GM21528 (cell line): ENCODE measurements at regions not wholly inside any gene's neighbourhood (a gene's known extent, or its start where the extent isn't known, plus 50 kb on each side); places are given as distances from the start of the nearest gene placed in this dataset.

Experiments
- ATAC-seq: cut with Tn5 transposase; IDR thresholded peaks from one replicate; pipeline ENCODE4 v1.9.1; 2021; ENCODE audit warnings: mild to moderate bottlenecking, moderate library complexity; ENCODE audit not compliant: unreplicated experiment, low FRiP score

- ATAC-seq, result no peak
Observed at GRCh38 chr10:30793093-30793492, 163.5 kb upstream of the LYZL2 start.

GRCh38 chr10:30792025-30792424, 162.5 kb upstream of the LYZL2 start:
- ATAC-seq, result no peak

DNA sequence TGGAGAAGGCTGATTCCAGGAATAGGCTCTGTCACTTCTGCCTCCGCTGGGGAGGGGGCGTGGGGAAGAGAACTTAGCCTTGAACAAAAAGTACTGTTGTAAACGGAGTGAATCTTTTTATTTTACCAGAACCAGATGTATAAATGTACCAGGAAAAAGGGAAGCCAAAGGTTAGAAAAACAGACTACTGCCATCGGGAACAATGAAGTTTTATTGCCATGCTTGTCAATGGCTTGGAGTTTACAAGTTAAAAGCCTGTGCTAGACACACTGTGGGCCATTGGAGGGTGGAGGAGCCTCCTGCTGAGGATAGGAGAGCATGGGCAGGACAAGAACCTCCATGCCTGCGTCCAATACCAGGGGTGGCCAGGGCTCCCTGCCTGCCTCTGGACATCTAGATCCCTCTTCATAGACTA, 161.7 kb upstream of the LYZL2 start:
- ATAC-seq, result no peak

DNA sequence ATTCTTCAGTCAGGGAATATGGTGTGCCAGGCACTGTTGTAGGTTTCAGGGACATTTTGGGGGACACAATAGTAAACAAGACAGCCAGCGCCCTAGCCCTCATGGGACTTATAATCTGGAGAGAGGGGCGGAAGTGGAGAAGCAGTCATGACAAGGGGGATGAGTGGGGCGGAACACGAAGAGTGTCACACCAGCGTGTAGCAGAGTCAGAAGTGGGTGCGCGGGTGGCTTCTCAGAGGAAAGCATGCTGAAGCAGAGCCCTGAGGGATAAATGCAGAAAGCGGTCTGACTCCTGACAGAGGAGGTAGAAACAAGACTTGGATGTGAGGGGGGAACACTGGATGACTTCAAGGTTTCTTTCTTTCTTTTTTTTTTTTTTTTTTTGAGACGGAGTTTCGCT, 160.3 kb upstream of the LYZL2 start:
- no peak for ATAC-seq

DNA sequence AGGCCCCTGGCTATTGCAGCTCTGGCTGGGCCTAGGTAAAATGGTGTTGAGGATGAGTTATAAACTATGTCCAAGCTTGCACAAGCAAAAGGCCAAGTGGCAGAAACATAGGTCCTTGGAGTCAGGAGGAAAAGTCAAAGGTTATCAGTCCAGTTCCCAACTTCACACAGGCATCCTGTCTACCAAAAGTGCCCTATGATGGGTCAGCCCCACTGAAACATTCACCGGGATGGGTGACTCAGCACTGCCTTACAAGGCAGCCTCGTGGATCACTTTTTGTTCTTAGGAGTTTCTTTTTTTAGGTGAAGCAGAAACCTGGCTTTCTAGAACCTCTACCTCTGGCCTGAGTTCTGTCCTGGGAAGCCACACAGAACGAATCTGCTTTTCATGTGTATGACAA, 158.8 kb upstream of the LYZL2 start:
- no peak for ATAC-seq

- no peak for ATAC-seq
Observed at GRCh38 chr10:30786906-30787305, 157.4 kb upstream of the LYZL2 start.

GRCh38 chr10:30786131-30786530, 156.6 kb upstream of the LYZL2 start:
- no peak for ATAC-seq

- ATAC-seq, result no peak
Observed at GRCh38 chr10:30784897-30785605, 155.5 kb upstream of the LYZL2 start.

- no peak for ATAC-seq
Observed at GRCh38 chr10:30784524-30784896, 155.0 kb upstream of the LYZL2 start.

DNA sequence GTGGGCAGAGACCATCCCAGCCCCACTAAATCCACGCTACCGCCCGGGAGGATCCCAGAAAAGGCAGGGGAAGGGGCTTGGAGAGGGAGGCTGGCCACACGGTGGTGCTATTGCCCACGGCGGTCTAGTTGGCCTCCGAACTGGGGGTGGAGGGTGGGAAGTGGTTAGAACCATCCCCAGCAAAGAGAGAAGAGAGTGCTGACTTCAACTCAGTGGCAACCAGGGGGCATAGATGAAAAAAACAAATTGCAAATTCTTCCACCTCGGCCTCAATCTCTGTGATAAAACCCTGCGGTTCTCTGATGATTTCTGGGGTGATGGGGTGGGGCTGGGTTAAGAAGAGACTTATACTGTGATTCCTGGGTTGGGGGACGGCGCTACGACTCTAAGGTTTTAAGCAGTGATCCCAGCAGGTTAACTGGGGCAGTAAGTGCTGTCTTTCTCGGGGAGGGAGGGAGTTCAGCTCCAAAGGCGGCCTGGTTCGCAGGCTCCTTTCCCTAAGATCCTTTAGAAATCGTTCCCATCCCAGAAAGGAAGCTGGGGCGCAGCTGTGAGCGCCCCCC, 154.5 kb upstream of the LYZL2 start:
- no peak for ATAC-seq

GRCh38 chr10:30782537-30783461, 153.2 kb upstream of the LYZL2 start:
- peak; percentile 70 for ATAC-seq

DNA sequence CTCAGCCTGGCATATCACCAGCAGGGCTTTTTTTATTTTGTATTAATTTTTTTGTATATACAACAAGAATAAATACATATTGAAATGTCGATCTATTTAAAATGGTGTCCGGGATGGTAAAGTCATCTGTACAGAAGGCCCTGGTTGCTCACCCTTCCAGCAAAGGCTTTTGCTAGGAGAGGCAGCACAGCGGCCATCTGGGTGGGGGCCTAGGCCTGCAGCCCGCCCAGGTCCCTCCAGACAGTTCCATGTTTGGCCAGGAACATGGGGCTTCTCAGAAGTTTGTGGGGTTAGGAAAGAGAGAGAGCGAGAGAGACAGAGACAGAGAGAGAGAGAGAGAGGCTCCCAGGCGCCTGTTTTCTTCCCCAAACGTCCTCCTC, 152.6 kb upstream of the LYZL2 start:
- no peak for ATAC-seq

GRCh38 chr10:30781670-30782121, 152.1 kb upstream of the LYZL2 start:
- no peak for ATAC-seq

DNA sequence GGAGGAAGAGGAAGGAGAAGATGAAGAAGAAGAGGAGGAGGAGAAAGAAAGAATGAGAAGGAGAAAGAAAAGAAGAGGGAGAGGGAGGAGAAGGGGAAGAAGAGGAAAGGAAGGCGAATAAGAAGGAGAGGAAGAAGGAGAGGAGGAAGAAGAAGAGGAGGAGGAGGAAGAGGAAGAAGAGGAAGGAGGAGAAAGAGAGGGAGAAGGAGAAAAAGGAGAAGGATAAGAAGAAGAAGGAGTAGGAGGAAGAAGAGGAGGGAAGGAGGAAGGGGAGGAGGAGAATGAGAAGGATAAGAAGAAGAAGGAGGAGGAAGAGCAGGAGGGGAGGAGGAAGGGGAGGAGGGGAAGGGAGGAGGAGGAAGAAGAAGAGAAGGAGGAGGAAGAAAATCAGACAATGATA, 149.2 kb upstream of the LYZL2 start:
- no peak for ATAC-seq

- no peak for ATAC-seq
Observed at GRCh38 chr10:30775779-30776591, 146.4 kb upstream of the LYZL2 start.

DNA sequence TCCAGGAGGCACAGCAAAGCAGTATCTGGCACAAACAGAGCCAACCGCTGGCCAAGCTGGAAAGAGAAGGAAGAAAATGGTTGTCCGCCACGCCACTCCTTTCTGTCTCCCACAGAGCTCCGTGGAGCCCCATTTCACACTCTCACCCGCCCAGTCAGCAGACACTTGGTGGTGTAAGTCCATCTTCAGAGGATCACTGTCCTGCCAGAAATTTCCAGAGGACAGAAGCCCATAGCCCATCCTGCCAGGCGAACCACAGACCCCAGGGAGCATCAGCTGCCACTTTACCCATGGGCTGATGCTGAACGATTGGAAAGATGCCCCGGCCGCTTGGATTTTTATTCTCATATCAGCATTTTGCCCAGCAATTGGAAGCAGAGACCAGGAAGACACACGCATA, 144.7 kb upstream of the LYZL2 start:
- ATAC-seq, result no peak

GRCh38 chr10:30773501-30773900, 143.9 kb upstream of the LYZL2 start:
- no peak for ATAC-seq

- no peak for ATAC-seq
Observed at GRCh38 chr10:30770816-30771215, 141.3 kb upstream of the LYZL2 start.

- ATAC-seq, result no peak
Observed at GRCh38 chr10:30770229-30770628, 140.7 kb upstream of the LYZL2 start.

DNA sequence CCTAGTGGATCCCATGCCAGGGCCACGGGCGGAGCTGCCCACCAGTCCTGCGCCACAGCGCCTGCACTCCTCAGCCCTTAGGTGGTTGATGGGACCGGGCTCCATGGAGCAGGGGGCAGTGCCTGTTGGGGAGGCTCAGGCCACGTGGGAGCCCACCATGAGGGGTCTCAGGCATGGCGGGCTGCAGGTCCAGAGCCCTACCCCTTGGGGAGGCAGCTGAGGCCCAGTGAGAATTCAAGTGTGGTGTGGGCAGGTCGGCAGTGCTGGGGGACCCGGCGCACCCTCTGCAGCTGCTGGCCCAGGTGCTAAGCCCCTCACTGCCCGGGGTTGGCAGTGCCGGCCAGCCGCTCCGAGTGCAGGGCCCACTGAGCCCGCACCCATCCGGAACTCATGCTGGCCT, 139.8 kb upstream of the LYZL2 start:
- no peak for ATAC-seq

DNA sequence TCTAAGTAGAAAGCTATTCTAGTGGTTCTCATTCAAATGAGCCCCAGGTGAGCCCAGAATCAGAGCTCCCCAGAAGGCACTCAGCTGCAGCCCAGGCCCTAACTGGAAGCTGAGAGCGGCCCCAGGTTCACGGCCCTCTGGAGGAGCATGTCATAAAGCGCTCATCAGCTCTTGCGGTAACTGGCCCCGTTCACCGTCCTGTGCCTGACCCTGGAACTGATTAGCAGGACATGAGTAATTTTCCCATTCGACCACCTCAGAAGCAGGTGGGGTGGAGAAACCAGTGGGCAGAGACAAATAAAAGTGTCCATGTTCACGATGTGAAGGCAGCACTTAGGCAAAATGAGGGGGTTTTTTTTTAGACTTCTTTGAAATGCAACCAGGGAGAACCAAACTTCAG, 136.1 kb upstream of the LYZL2 start:
- no peak for ATAC-seq
